ENCODE measurements at regions not wholly inside any gene's neighbourhood (a gene's known extent, or its start where the extent isn't known, plus 50 kb on each side); places are given as distances from the start of the nearest gene placed in this dataset.

GRCh38 chr1:5728663-5729355 lies 263.4 kb downstream of the NPHP4 start:
- Histone ChIP-seq H3K27ac (ENCODE audit: low read length in 2 of 2) (no peak overlapping the region), H3K4me2 (replicated peaks; ENCODE audit: low read depth, low read length, poor library complexity, severe bottlenecking) (no peak overlapping the region), H3K9ac (ENCODE audit: low read length) (no peak overlapping the region), H3K9me3 (ENCODE audit: control extremely low read depth in 1 of 3, control insufficient read depth in 2 of 3, insufficient read depth in 1 of 3, low read length in 2 of 3) (peaks cover 0 to 4% (median 0%) of the 10 kb centered on the region in 3 donors), H2AFZ (ENCODE audit: insufficient read depth, low read depth, low read length, poor library complexity, severe bottlenecking) (no peak overlapping the region), H3K27me3 (replicated peaks in 1 of 4; ENCODE audit: control extremely low read depth in 1 of 4, control insufficient read depth in 3 of 4, insufficient read depth in 4 of 4, low read length in 3 of 4) (no peaks in the 10 kb centered on the region), H3K4me1 (ENCODE audit: control insufficient read depth in 2 of 2, insufficient read depth in 2 of 2, low read length in 2 of 2) (no peaks in the 10 kb centered on the region), H3K36me3 (replicated peaks in 1 of 2; ENCODE audit: control extremely low read depth in 1 of 2, control insufficient read depth in 1 of 2, extremely low read depth in 1 of 2, insufficient read depth in 2 of 2, low read length in 1 of 2) (no peaks in the 10 kb centered on the region), H3K79me2 (ENCODE audit: control insufficient read depth, insufficient read depth, low read length) (no peaks in the 10 kb centered on the region), H3K4me3 (ENCODE audit: control extremely low read depth in 1 of 5, extremely low read depth in 1 of 5, insufficient read depth in 1 of 5, low read depth in 2 of 5, low read length in 4 of 5) (no peak overlapping the region), H4K20me1 (ENCODE audit: control insufficient read depth, insufficient read depth, low read length, poor library complexity, severe bottlenecking) (no peaks in the 10 kb centered on the region)
- TF ChIP-seq CTCF (IDR thresholded peaks at IDR 0.05) (no peak), EZH2 (IDR thresholded peaks at IDR 0.05; ENCODE audit: borderline replicate concordance, insufficient read depth, low read depth, low read length, poor library complexity, severe bottlenecking) (no peak)
- POLR2A ChIA-PET: no interaction called here
- H3K27me3 Mint-ChIP-seq: no peaks in the 10 kb centered on the region
- H3K4me3 Mint-ChIP-seq: no peak overlapping the region
- no peak overlapping the region for H3K27ac Mint-ChIP-seq
- CTCF ChIA-PET: no interaction called here
- intact Hi-C loops (cut with micrococcal nuclease): no loop called here
- no peaks in the 10 kb centered on the region for H3K4me1 Mint-ChIP-seq
- H3K9me3 Mint-ChIP-seq (ENCODE audit: insufficient read depth): peaks cover 2% of the 10 kb centered on the region
- ATAC-seq (ENCODE audit: low read depth) (no peak), DNase-seq (no peak)
- WGBS (ENCODE audit: insufficient coverage): 93% methylated on average over 3 of the region's 5 CpGs

GRCh38 chr1:5727871-5728643 lies 264.2 kb downstream of the NPHP4 start:
- Histone ChIP-seq H3K9me3 (ENCODE audit: control extremely low read depth in 1 of 3, control insufficient read depth in 2 of 3, insufficient read depth in 1 of 3, low read length in 2 of 3) (peaks cover 0 to 4% (median 0%) of the 10 kb centered on the region in 3 donors), H3K79me2 (ENCODE audit: control insufficient read depth, insufficient read depth, low read length) (no peaks in the 10 kb centered on the region), H3K4me3 (ENCODE audit: control extremely low read depth in 1 of 5, extremely low read depth in 1 of 5, insufficient read depth in 1 of 5, low read depth in 2 of 5, low read length in 4 of 5) (no peak overlapping the region), H4K20me1 (ENCODE audit: control insufficient read depth, insufficient read depth, low read length, poor library complexity, severe bottlenecking) (no peaks in the 10 kb centered on the region), H3K36me3 (replicated peaks in 1 of 2; ENCODE audit: control extremely low read depth in 1 of 2, control insufficient read depth in 1 of 2, extremely low read depth in 1 of 2, insufficient read depth in 2 of 2, low read length in 1 of 2) (no peaks in the 10 kb centered on the region), H3K27me3 (replicated peaks in 1 of 4; ENCODE audit: control extremely low read depth in 1 of 4, control insufficient read depth in 3 of 4, insufficient read depth in 4 of 4, low read length in 3 of 4) (no peaks in the 10 kb centered on the region), H3K27ac (ENCODE audit: low read length in 2 of 2) (no peak overlapping the region), H3K4me2 (replicated peaks; ENCODE audit: low read depth, low read length, poor library complexity, severe bottlenecking) (no peak overlapping the region), H3K4me1 (ENCODE audit: control insufficient read depth in 2 of 2, insufficient read depth in 2 of 2, low read length in 2 of 2) (no peaks in the 10 kb centered on the region), H2AFZ (ENCODE audit: insufficient read depth, low read depth, low read length, poor library complexity, severe bottlenecking) (no peak overlapping the region), H3K9ac (ENCODE audit: low read length) (no peak overlapping the region)
- POLR2A ChIA-PET: no interaction called here
- TF ChIP-seq EZH2 (IDR thresholded peaks at IDR 0.05; ENCODE audit: borderline replicate concordance, insufficient read depth, low read depth, low read length, poor library complexity, severe bottlenecking) (no peak), CTCF (IDR thresholded peaks at IDR 0.05) (no peak)
- DNase-seq (no peak), ATAC-seq (ENCODE audit: low read depth) (no peak)
- H3K9me3 Mint-ChIP-seq (ENCODE audit: insufficient read depth): peaks cover 2% of the 10 kb centered on the region
- no peaks in the 10 kb centered on the region for H3K27me3 Mint-ChIP-seq
- WGBS (ENCODE audit: insufficient coverage): 86% methylated on average over 13 of the region's 17 CpGs
- intact Hi-C loops (cut with micrococcal nuclease): no loop called here
- no peak overlapping the region for H3K27ac Mint-ChIP-seq
- no peaks in the 10 kb centered on the region for H3K4me1 Mint-ChIP-seq
- H3K4me3 Mint-ChIP-seq: no peak overlapping the region
- CTCF ChIA-PET: no interaction called here
